Endothelial cell (in vitro differentiated cells): ENCODE measurements at regions not wholly inside any gene's neighbourhood (a gene's known extent, or its start where the extent isn't known, plus 50 kb on each side); places are given as distances from the start of the nearest gene placed in this dataset.

Experiments
- DNase-seq: peaks from one replicate; pipeline ENCODE4 v3.0.0; 2021; ENCODE audit warnings: low spot score
- H3K27ac Mint-ChIP-seq: one replicate; pipeline ENCODE4 v1.8.0; 2021; ENCODE audit warnings: mixed read lengths, inconsistent platforms; ENCODE audit not compliant: unreplicated experiment
- H3K27me3 Mint-ChIP-seq: one replicate; pipeline ENCODE4 v1.8.0; 2021; ENCODE audit warnings: mild to moderate bottlenecking, moderate library complexity, mixed read lengths, inconsistent platforms; ENCODE audit not compliant: unreplicated experiment
- H3K36me3 Mint-ChIP-seq: one replicate; pipeline ENCODE4 v1.8.0; 2021; ENCODE audit warnings: mild to moderate bottlenecking, low read depth, mixed read lengths, inconsistent platforms; ENCODE audit not compliant: unreplicated experiment
- H3K4me1 Mint-ChIP-seq: one replicate; pipeline ENCODE4 v1.8.0; 2021; ENCODE audit warnings: mild to moderate bottlenecking, mixed read lengths, inconsistent platforms; ENCODE audit not compliant: unreplicated experiment
- H3K4me3 Mint-ChIP-seq: one replicate; pipeline ENCODE4 v1.8.0; 2021; ENCODE audit warnings: mild to moderate bottlenecking, mixed read lengths, inconsistent platforms; ENCODE audit not compliant: unreplicated experiment
- H3K9me3 Mint-ChIP-seq: one replicate; pipeline ENCODE4 v1.8.0; 2021; ENCODE audit warnings: mixed read lengths, inconsistent platforms; ENCODE audit not compliant: unreplicated experiment
- TF ChIP-seq, protein P1 (sequence below): fragments of 200-600 bp; sonication (generic); IDR thresholded peaks from one replicate; pipeline ENCODE4 v1.5.0; 2021; ENCODE audit warnings: antibody characterized with exemption; ENCODE audit not compliant: unreplicated experiment

DNA sequence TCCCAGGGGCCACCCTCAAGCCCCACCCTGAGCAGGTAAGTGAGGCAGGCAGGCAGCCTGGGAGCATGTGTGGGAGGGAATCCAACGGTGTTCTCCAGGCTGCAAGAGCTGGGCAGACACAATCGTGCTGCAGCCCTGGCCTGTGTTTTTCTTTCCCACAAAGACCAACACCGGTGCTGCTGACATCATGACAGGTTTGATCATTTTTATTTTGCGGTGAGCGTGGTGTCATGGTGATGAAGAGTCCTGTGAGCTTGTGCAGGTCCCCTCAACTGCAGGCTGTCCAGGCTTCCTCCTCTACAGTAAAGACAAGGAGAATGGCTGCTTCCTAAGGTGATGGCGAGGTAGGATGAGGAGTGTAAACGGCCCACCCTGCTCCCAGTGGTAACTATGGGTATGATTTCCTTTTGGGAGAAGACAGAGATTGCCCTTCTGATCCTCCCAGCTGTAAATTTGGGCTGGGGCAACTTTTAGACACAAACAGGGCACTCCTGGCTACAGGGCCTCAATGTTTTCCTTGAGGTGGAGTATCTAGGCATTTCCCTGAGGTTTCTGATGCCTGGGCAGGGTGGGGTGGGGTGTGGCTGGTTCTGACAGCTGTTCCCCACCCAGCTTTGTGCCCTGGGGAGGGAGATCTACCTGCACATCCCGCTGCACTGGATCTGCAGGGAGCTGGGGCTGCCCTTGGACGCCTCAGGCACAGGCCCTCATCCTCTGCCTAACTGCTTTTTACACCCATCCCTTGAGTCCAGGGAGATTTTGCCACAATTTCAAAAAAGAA lies 109.1 kb downstream of the VCPKMT start:
- no peak for DNase-seq

DNA sequence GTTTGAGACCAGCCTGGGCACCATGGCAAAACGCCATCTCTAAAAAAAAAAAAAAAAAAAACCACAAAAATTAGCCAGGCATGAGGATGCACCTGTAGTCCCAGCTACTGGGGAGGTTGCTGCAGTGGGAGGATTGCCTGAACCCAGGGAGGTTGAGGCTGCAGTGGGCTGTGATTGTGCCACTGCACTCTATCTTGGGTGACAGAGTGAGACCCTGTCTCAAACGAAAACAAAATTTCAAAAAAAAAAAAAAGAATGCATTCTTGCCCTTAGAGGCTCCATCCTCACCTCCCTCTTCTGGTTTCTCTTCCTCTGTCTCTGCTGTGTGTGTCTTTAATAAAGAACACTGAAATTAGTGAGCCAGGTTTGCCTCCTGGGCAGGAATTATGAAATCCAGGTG lies 107.8 kb downstream of the VCPKMT start:
- Mint-ChIP-seq H3K4me3 (no peak overlapping the region), H3K27ac (no peak overlapping the region), H3K36me3 (no peaks in the 10 kb centered on the region), H3K4me1 (peaks cover 6% of the 10 kb centered on the region), H3K27me3 (peaks cover 6% of the 10 kb centered on the region), H3K9me3 (no peaks in the 10 kb centered on the region)
- DNase-seq, result no peak
- TF ChIP-seq, protein P1, sequence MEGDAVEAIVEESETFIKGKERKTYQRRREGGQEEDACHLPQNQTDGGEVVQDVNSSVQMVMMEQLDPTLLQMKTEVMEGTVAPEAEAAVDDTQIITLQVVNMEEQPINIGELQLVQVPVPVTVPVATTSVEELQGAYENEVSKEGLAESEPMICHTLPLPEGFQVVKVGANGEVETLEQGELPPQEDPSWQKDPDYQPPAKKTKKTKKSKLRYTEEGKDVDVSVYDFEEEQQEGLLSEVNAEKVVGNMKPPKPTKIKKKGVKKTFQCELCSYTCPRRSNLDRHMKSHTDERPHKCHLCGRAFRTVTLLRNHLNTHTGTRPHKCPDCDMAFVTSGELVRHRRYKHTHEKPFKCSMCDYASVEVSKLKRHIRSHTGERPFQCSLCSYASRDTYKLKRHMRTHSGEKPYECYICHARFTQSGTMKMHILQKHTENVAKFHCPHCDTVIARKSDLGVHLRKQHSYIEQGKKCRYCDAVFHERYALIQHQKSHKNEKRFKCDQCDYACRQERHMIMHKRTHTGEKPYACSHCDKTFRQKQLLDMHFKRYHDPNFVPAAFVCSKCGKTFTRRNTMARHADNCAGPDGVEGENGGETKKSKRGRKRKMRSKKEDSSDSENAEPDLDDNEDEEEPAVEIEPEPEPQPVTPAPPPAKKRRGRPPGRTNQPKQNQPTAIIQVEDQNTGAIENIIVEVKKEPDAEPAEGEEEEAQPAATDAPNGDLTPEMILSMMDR, result no peak

More for the DNA sequence above, 109.1 kb downstream of the VCPKMT start:
- peaks cover 11% of the 10 kb centered on the region for H3K4me1 Mint-ChIP-seq
- H3K27me3 Mint-ChIP-seq, result peaks cover 8% of the 10 kb centered on the region
- H3K4me3 Mint-ChIP-seq, result no peak overlapping the region
- TF ChIP-seq, protein P1, result no peak
- H3K9me3 Mint-ChIP-seq, result no peaks in the 10 kb centered on the region
- H3K36me3 Mint-ChIP-seq, result no peaks in the 10 kb centered on the region
- no peak overlapping the region for H3K27ac Mint-ChIP-seq

DNA sequence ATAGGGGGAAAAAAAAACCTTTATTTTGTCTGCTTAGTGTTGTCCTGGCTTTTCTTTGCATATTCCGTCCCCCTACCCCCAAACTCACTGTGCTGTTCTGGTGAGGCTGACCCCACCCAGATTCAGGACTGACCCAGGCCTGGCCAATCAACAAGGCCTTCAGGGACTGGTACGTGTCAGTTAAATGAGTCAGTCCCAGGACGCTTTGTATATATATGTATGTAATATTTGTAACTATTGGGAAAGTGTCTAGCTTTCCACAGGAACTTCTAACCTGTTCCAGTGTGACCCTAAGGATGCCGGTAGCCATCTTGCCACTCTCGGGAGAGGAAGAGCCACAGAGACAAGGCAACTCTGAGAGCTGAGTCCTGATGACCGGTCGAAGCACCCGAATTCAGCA lies 107.4 kb downstream of the VCPKMT start:
- no peak overlapping the region for H3K27ac Mint-ChIP-seq
- H3K36me3 Mint-ChIP-seq, result no peaks in the 10 kb centered on the region
- no peak overlapping the region for H3K4me3 Mint-ChIP-seq
- TF ChIP-seq, protein P1, result no peak
- no peaks in the 10 kb centered on the region for H3K9me3 Mint-ChIP-seq
- peaks cover 8% of the 10 kb centered on the region for H3K4me1 Mint-ChIP-seq
- H3K27me3 Mint-ChIP-seq, result peaks cover 6% of the 10 kb centered on the region
- DNase-seq, result no peak

DNA sequence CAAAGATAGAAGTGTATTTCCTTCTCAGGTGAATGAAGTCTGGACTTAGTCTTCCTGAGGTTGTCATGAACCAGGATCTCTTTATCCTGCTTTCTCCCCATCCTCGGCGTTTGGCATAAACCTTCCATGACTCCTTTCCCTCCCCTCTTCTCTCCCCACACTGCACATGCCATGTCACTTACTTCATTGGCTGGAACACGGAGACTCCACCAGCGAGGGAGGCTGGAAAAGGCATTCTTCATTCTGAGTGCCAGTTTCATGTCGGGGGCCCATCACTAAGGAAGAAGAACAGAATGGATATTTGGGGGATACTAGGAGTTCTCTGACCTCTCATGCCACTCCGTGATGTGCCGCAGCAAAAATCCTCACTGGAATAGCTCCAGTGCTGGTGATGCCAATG lies 105.6 kb downstream of the VCPKMT start:
- no peak for DNase-seq
- TF ChIP-seq, protein P1, result no peak
- H3K27me3 Mint-ChIP-seq, result peaks cover 3% of the 10 kb centered on the region
- H3K27ac Mint-ChIP-seq, result no peak overlapping the region
- no peak overlapping the region for H3K4me3 Mint-ChIP-seq
- H3K36me3 Mint-ChIP-seq, result no peaks in the 10 kb centered on the region
- H3K9me3 Mint-ChIP-seq, result no peaks in the 10 kb centered on the region
- peaks cover 4% of the 10 kb centered on the region for H3K4me1 Mint-ChIP-seq

DNA sequence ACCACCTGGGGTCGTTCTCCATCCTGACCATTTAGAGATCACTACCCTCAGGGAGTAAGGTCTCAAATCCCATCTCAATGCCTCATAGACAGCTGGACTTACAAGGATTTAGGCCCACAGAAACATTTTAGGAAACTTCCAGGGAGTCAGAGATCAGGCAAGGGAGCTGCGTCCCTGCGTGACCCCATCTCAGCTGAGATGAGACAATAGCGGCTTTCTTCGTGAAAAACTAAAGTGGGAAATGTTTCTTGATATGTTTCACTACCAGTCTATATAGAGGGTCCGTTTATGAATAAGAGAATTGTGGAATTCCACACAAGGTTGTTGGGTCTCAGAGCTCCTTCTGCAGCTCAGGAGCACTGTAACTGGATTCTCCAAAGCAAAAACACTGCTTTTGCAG lies 105.1 kb downstream of the VCPKMT start:
- H3K4me3 Mint-ChIP-seq, result no peak overlapping the region
- TF ChIP-seq, protein P1, result no peak
- H3K27ac Mint-ChIP-seq, result no peak overlapping the region
- H3K4me1 Mint-ChIP-seq, result peaks cover 4% of the 10 kb centered on the region
- no peak for DNase-seq
- H3K9me3 Mint-ChIP-seq, result no peaks in the 10 kb centered on the region
- H3K27me3 Mint-ChIP-seq, result peaks cover 3% of the 10 kb centered on the region
- H3K36me3 Mint-ChIP-seq, result no peaks in the 10 kb centered on the region
